IMR-90 (cell line): ENCODE measurements at regions not wholly inside any gene's neighbourhood (a gene's known extent, or its start where the extent isn't known, plus 50 kb on each side); places are given as distances from the start of the nearest gene placed in this dataset.

Experiments
- BHLHE40 ChIP-seq: fragments of 150-350 bp; IDR thresholded peaks from 2 replicates; pipeline ENCODE4 v1.6.1; 2016; ENCODE audit warnings: mild to moderate bottlenecking, low read depth, low read length
- CTCF ChIP-seq: conservative IDR thresholded peaks from 2 replicates; pipeline ENCODE4 v1.5.1; 2012; ENCODE audit warnings: mild to moderate bottlenecking, low read depth, low read length, improper control_type of control experiment
- ELK1 ChIP-seq: fragments of 150-350 bp; IDR thresholded peaks from 2 replicates; pipeline ENCODE4 v1.6.1; 2016; ENCODE audit warnings: low read depth, mild to moderate bottlenecking, low read length, moderate library complexity, borderline replicate concordance
- MAFK ChIP-seq: IDR thresholded peaks from 2 replicates; pipeline ENCODE4 v1.6.1; 2012; ENCODE audit warnings: low read depth, low read length, improper control_type of control experiment
- MXI1 ChIP-seq: IDR thresholded peaks from 2 replicates; pipeline ENCODE4 v1.6.1; 2012; ENCODE audit warnings: low read depth, mild to moderate bottlenecking, low read length, moderate library complexity, borderline replicate concordance
- NFE2L2 ChIP-seq: fragments of 150-350 bp; IDR thresholded peaks from 2 replicates; pipeline ENCODE4 v1.6.1; 2016; ENCODE audit warnings: low read depth, mild to moderate bottlenecking, low read length
- POLR2A ChIP-seq: IDR thresholded peaks from 2 replicates; pipeline ENCODE4 v1.6.1; 2012; ENCODE audit warnings: mild to moderate bottlenecking, low read depth, low read length
- RAD21 ChIP-seq: IDR thresholded peaks from 2 replicates; pipeline ENCODE4 v1.6.1; 2012; ENCODE audit warnings: low read length, improper control_type of control experiment
- RFX5 ChIP-seq: IDR thresholded peaks from 2 replicates; pipeline ENCODE4 v1.8.0; 2012; ENCODE audit warnings: low read depth, mild to moderate bottlenecking, low read length, moderate library complexity
- SMC3 ChIP-seq: fragments of 150-350 bp; IDR thresholded peaks from 2 replicates; pipeline ENCODE4 v1.6.1; 2016; ENCODE audit warnings: low read depth, mild to moderate bottlenecking, antibody characterized with exemption, low read length, moderate library complexity
- USF2 ChIP-seq: fragments of 150-350 bp; IDR thresholded peaks from 2 replicates; pipeline ENCODE4 v1.6.1; 2017; ENCODE audit warnings: mild to moderate bottlenecking, antibody characterized with exemption, low read length, low read depth

GRCh38 chr2:5980450-5981190 is 288.4 kb downstream of the SOX11 start:
- no peak for TF ChIP-seq CTCF
- TF ChIP-seq SMC3: no peak
- no peak for TF ChIP-seq ELK1
- TF ChIP-seq USF2: no peak
- TF ChIP-seq POLR2A: no peak
- no peak for TF ChIP-seq RFX5
- no peak for TF ChIP-seq NFE2L2
- TF ChIP-seq RAD21: no peak
- TF ChIP-seq BHLHE40: no peak
- no peak for TF ChIP-seq MAFK
- TF ChIP-seq MXI1: no peak
